ENCODE measurements at regions not wholly inside any gene's neighbourhood (a gene's known extent, or its start where the extent isn't known, plus 50 kb on each side); places are given as distances from the start of the nearest gene placed in this dataset.

- no peak overlapping the region for H2BK120ac ChIP-seq (ENCODE audit: low read depth, low read length, poor library complexity, severe bottlenecking)
- no peak overlapping the region for H3K27ac Mint-ChIP-seq
- H3K56ac ChIP-seq (ENCODE audit: insufficient read length, low read depth, low read length) = no peak overlapping the region
- H2AFZ ChIP-seq (ENCODE audit: low read length) = no peak overlapping the region
- H2BK12ac ChIP-seq (ENCODE audit: insufficient read length, low read depth, low read length) = no peak overlapping the region
- H3K4ac ChIP-seq (ENCODE audit: low read depth, low read length) = no peak overlapping the region
- no peak overlapping the region for H3K27ac ChIP-seq (ENCODE audit: insufficient read length, low read depth, low read length)
- no peak overlapping the region for H4K5ac ChIP-seq (ENCODE audit: insufficient read length, low read depth, low read length)
- no peaks in the 10 kb centered on the region for H3K36me3 Mint-ChIP-seq (ENCODE audit: insufficient read depth in 1 of 3, low read depth in 3 of 3)
- H3K18ac ChIP-seq (ENCODE audit: insufficient read length, low read depth, low read length) = no peak overlapping the region
- no peak overlapping the region for H4K91ac ChIP-seq (ENCODE audit: insufficient read length, low read depth, low read length)
- H3K9me3 Mint-ChIP-seq = peaks cover 0 to 5% of the 10 kb centered on the region in 2 experiments; a peak in 2 of 5 replicates
- peaks cover 6 to 7% of the 10 kb centered on the region in 2 experiments; a peak in 3 of 4 replicates for H3K4me1 Mint-ChIP-seq
- H2BK5ac ChIP-seq (ENCODE audit: insufficient read length, low read length) = no peak overlapping the region
- no peaks in the 10 kb centered on the region for H3K27me3 Mint-ChIP-seq (ENCODE audit: low read depth)
- no peak overlapping the region for H3K23ac ChIP-seq (ENCODE audit: insufficient read length, low read depth, low read length)
- no peaks in the 10 kb centered on the region for H3K79me2 ChIP-seq (ENCODE audit: insufficient read depth, low read length)
- H4K8ac ChIP-seq (replicated peaks; ENCODE audit: insufficient read length, low read depth, low read length) = no peak overlapping the region
- no peak for TF ChIP-seq CTCF (conservative IDR thresholded peaks at IDR 0.05)
- no peak overlapping the region for H3K4me2 ChIP-seq (ENCODE audit: insufficient read depth, insufficient read length, low read length)
- H2BK15ac ChIP-seq (ENCODE audit: low read depth, low read length) = no peak overlapping the region
- H3K4me3 Mint-ChIP-seq = no peak overlapping the region
- H3K27me3 ChIP-seq (ENCODE audit: insufficient read depth, low read length) = no peaks in the 10 kb centered on the region
- H2AK5ac ChIP-seq (ENCODE audit: insufficient read length, low read length) = no peak overlapping the region
- H2BK20ac ChIP-seq (ENCODE audit: low read depth, low read length, poor library complexity, severe bottlenecking) = no peak overlapping the region
- no peak overlapping the region for H3T11ph ChIP-seq (ENCODE audit: low read length)
- no peaks in the 10 kb centered on the region for H4K20me1 ChIP-seq (ENCODE audit: control insufficient read depth, insufficient read depth, insufficient read length)
- H3K9ac ChIP-seq (ENCODE audit: extremely low read depth, insufficient read length, low read length) = no peak overlapping the region
- no peaks in the 10 kb centered on the region for H3K79me1 ChIP-seq (ENCODE audit: insufficient read depth, low read depth, low read length, poor library complexity, severe bottlenecking)
- DNase-seq = no peak
- H3K14ac ChIP-seq (ENCODE audit: insufficient read depth, low read length) = no peak overlapping the region
- H3K9me3 ChIP-seq (ENCODE audit: control insufficient read depth, low read depth, low read length) = no peaks in the 10 kb centered on the region
- H3K4me1 ChIP-seq (ENCODE audit: insufficient read depth, low read length) = no peaks in the 10 kb centered on the region
- no peaks in the 10 kb centered on the region for H3K23me2 ChIP-seq (ENCODE audit: insufficient read length, low read depth, low read length, poor library complexity, severe bottlenecking)
- WGBS (ENCODE audit: extremely low coverage, insufficient read length, low lambda C conversion rate) = no CpG with 5 or more reads among the region's 1 CpG
These were observed 942.9 kb downstream of the RPS29 start for GRCh38 chr14:48643241-48643640.

Data from H9 (cell line).